ENCODE measurements at regions not wholly inside any gene's neighbourhood (a gene's known extent, or its start where the extent isn't known, plus 50 kb on each side); places are given as distances from the start of the nearest gene placed in this dataset.

- CTCF ChIA-PET (ENCODE audit: partially characterized antibody) = interaction anchor here (0.7 to 1.0 kb wide), 2 partner anchors 11 to 31 kb away, joined by 3 read pairs; no protein-coding TSS in a partner anchor
- TF ChIP-seq TEAD4 (IDR thresholded peaks at IDR 0.05; ENCODE audit: low read depth, low read length) (no peak), SRF (IDR thresholded peaks at IDR 0.05; ENCODE audit: low read depth, low read length) (no peak), BACH1 (IDR thresholded peaks at IDR 0.05; ENCODE audit: low read length) (no peak), NRF1 (IDR thresholded peaks at IDR 0.05; ENCODE audit: low read depth, low read length) (no peak), EZH2 (IDR thresholded peaks at IDR 0.05; ENCODE audit: low read depth, low read length, severe bottlenecking) (no peak), EP300 (IDR thresholded peaks at IDR 0.05; ENCODE audit: borderline replicate concordance in 1 of 2, low read depth in 2 of 2, low read length in 2 of 2) (no peak), GABPA (IDR thresholded peaks at IDR 0.05; ENCODE audit: borderline replicate concordance, insufficient read depth, low read length) (no peak), GTF2F1 (IDR thresholded peaks at IDR 0.05; ENCODE audit: borderline replicate concordance, low read depth, low read length) (no peak), ASH2L (IDR thresholded peaks at IDR 0.05; ENCODE audit: low read length) (no peak), POU5F1 (IDR thresholded peaks at IDR 0.05; ENCODE audit: low read depth, low read length) (no peak), JUN (IDR thresholded peaks at IDR 0.05; ENCODE audit: low read depth, low read length) (no peak), RFX5 (IDR thresholded peaks at IDR 0.05; ENCODE audit: borderline replicate concordance, low read depth, low read length) (no peak)
These were observed 150.0 kb upstream of the PLEKHA5 start for GRCh38 chr12:18979401-18980126.

More at GRCh38 chr12:18979401-18980126, 150.0 kb upstream of the PLEKHA5 start:
- no peak overlapping the region for H3K56ac ChIP-seq (replicated peaks; ENCODE audit: insufficient read length, low read depth, low read length)
- H3K23ac ChIP-seq (ENCODE audit: insufficient read length) = no peak overlapping the region
- FAIRE-seq (no peak), DNase-seq (ENCODE audit: low read depth in 1 of 2, low spot score in 2 of 2) (no peak)
- no peak overlapping the region for H4K5ac ChIP-seq (ENCODE audit: insufficient read length, low read depth, low read length)
- no peak overlapping the region for H3K14ac ChIP-seq (ENCODE audit: insufficient read length)
- peaks cover 0 to 13% (median 4%) of the 10 kb centered on the region in 4 experiments; a peak in 2 of 7 replicates for H3K4me1 ChIP-seq (replicated peaks in 1 of 4; ENCODE audit: control insufficient read depth in 3 of 4, insufficient read depth in 4 of 4, low read length in 3 of 4)
- no peaks in the 10 kb centered on the region for H3K79me1 ChIP-seq (ENCODE audit: low read depth, low read length)
- H3K4me2 ChIP-seq (ENCODE audit: insufficient read depth in 1 of 2, low read depth in 2 of 2, low read length in 2 of 2) = peak overlapping the region in 1 of 2 experiments; percentile 18; a peak in 1 of 4 replicates
- no peak overlapping the region for H2BK15ac ChIP-seq (ENCODE audit: low read length)
- no peak overlapping the region for H2AFZ ChIP-seq (ENCODE audit: low read length)
- no peaks in the 10 kb centered on the region; the same call in 1 of the 2 replicates for H3K23me2 ChIP-seq (ENCODE audit: low read depth, low read length)
- no peaks in the 10 kb centered on the region for H3K79me2 ChIP-seq (ENCODE audit: control insufficient read depth in 1 of 2, insufficient read depth in 2 of 2, low read length in 2 of 2)
- peak overlapping the region; percentile 38 for H2BK120ac ChIP-seq (replicated peaks; ENCODE audit: low read depth, low read length)
- H4K91ac ChIP-seq (replicated peaks; ENCODE audit: insufficient read length, low read length) = no peak overlapping the region
- H2BK12ac ChIP-seq (ENCODE audit: low read depth, low read length) = no peak overlapping the region
- no peak overlapping the region for H3K4me3 ChIP-seq (ENCODE audit: extremely low read depth in 1 of 4, insufficient read depth in 2 of 4, low read depth in 3 of 4, low read length in 4 of 4)
- POLR2A ChIA-PET (ENCODE audit: partially characterized antibody) = no interaction called here
- no peaks in the 10 kb centered on the region for H3K27me3 ChIP-seq (replicated peaks in 1 of 4; ENCODE audit: control insufficient read depth in 3 of 4, extremely low read depth in 1 of 4, insufficient read depth in 3 of 4, low read length in 3 of 4)
- no peak overlapping the region for H3K4ac ChIP-seq (replicated peaks; ENCODE audit: insufficient read length, low read depth, low read length)
- H2BK20ac ChIP-seq (ENCODE audit: low read length) = 0 out of 2 replicates have a peak overlapping the region, but pooled peaks have one; percentile 8
- peaks cover 0 to 5% (median 2%) of the 10 kb centered on the region in 4 experiments; a peak in 3 of 8 replicates for H3K36me3 ChIP-seq (ENCODE audit: control insufficient read depth in 2 of 4, insufficient read depth in 4 of 4, low read length in 3 of 4)
- peak overlapping the region; percentile 63; the same call in 1 of the 2 replicates for H2BK5ac ChIP-seq (ENCODE audit: low read depth, low read length)
- no peak overlapping the region for H4K8ac ChIP-seq (ENCODE audit: extremely low read depth, insufficient read depth, low read length)
- no peak overlapping the region for H2AK5ac ChIP-seq (ENCODE audit: low read depth, low read length)
- H3K9ac ChIP-seq (replicated peaks in 1 of 4; ENCODE audit: extremely low read depth in 1 of 4, low read depth in 3 of 4, low read length in 3 of 4) = no peak overlapping the region
- 81% methylated on average over 5 of the region's 5 CpGs; no CpG with 5 or more reads in 1 of the 2 experiments for WGBS, 2 experiments (ENCODE audit: extremely low coverage in 1 of 2, insufficient coverage in 1 of 2, insufficient read length in 1 of 2, insufficient replicate concordance in 2 of 2, low coverage in 1 of 2, low lambda C conversion rate in 2 of 2, missing lambda C conversion rate in 1 of 2)
- no peaks in the 10 kb centered on the region for H4K20me1 ChIP-seq (replicated peaks in 1 of 2; ENCODE audit: control insufficient read depth in 1 of 2, insufficient read depth in 2 of 2, low read length in 2 of 2)
- peaks cover 5 to 17% of the 10 kb centered on the region in 2 experiments; a peak in 2 of 4 replicates for H3K9me3 ChIP-seq (ENCODE audit: insufficient read depth in 2 of 2, low read depth in 1 of 2, low read length in 1 of 2)
- no peak overlapping the region for H3K18ac ChIP-seq (ENCODE audit: extremely low read depth, low read length)
- no peak overlapping the region for H3K27ac ChIP-seq (ENCODE audit: low read depth, low read length)

Data from H1 (cell line).